Superior temporal gyrus (tissue), 1 donor: ENCODE measurements at regions not wholly inside any gene's neighbourhood (a gene's known extent, or its start where the extent isn't known, plus 50 kb on each side); places are given as distances from the start of the nearest gene placed in this dataset.
"Not testable (repeated sequence)": the region's sequence is repeated elsewhere in the genome, so short reads cannot be mapped to it uniquely, and the experiment has no call there.

Source experiments
- DNase-seq: peaks from one replicate; pipeline ENCODE4 v3.0.0-alpha.2; 2016; ENCODE audit errors: extremely low spot score

DNA sequence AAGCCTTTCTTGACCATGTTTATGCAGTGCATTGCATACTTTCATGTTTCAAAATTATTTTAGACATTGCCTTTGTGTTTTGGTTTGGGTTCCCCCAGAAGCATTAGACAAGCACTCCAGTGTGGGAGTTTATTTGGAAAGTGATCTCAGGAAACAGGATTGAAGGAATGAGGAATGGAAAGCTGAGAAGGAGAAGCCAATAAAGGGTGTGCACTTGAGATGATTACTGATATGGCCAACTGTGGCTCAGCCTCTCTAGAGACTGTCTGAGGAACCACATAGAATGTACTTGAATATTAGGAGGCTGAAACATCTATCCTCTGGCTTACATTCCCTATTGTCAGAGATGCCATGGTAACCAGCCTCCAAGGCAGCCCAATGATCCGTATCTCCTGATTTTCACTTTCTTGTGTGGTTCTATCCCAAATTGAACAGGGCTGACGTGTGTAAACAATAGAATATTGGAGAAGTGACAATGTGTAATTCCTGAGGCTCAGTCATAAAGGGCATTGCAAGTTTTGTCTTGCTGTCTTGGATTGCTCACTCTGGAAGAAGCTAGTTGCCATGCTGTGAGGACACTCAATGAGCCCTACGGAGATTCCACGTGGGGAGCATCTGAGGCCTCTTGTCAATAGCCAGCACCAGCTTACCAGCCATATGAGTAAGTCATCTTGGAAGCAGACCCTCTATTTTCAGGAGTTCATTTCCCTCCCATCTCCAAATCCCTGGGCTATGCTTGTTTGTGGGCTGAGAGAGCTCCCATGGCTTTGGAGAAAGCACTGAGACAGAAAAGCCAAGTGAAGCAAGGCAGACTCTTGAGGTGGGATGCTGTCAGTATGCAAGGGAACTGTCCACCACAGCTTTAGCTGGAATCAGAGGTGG is 84.7 kb downstream of the SCN11A start:
- DNase-seq, result no peak

DNA sequence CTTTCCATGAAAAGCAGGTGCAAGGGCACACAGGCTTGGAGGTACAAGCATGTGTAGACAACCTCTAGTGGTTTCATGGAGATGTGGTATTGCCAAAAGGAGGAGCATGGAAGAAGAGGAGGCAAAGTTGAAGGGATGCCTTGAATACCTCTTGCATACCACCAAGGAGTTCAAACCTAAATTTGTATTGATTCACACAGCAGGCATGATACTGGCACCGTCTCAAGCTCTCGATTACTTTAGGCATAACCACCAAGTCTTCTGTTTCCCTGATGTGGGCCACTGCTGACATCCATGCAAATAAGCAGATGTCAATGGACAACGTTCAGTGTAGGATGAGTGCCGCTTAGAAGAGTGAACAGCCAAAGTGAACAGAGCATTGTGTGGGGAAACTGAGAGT is 87.1 kb downstream of the SCN11A start:
- no peak for DNase-seq

DNA sequence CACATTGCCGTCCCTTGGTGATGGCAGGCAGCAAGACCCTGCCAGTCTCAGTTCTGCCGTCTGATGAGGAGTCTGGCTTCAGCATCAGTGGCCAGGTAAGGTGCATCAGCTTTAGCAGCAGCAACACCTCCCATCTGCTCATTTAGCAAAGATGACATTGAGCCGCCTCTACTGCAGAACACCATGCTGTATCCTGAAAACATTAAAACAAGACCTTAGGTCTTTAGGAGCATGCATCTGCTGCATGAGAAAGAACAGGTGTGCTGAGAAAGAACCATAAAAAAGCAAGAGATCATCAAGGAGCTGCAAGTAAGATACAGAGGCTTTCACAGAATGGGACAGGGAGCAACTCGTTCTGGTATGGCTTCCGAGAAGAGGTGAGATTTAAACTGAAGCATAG is 87.5 kb downstream of the SCN11A start:
- no peak for DNase-seq

DNA sequence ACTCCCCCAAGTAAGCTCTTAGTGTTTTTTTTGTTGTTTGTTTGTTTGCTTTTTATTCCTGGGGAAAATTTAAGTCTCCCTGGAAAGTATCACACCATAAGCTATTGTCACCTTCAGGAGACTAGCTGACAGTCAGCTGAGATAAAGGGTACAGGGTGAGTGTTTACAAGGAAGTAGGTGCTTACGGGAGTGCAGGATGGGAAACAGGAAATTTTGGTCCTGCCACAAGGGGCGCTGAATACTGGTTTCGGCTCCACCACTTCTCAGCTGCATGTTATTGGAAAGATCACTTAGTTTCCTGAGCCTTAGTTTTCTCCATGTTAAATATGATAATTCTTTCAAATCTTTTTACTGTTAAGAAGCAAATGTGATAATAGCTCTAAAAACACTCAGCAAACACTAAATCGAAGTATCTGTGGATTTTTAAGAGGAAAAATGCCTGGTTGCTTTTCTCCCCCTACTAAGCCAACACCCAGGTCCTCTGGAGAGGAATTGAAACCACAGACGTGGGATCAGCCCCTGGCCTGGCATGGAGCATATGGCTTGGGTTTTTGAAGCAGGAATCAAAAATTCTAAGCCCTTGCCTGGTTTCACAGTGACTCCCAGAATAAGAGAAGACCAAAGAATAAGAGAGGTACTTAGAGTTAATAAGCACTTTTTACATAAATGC is 90.7 kb downstream of the SCN11A start:
- peak; percentile 47 for DNase-seq

DNA sequence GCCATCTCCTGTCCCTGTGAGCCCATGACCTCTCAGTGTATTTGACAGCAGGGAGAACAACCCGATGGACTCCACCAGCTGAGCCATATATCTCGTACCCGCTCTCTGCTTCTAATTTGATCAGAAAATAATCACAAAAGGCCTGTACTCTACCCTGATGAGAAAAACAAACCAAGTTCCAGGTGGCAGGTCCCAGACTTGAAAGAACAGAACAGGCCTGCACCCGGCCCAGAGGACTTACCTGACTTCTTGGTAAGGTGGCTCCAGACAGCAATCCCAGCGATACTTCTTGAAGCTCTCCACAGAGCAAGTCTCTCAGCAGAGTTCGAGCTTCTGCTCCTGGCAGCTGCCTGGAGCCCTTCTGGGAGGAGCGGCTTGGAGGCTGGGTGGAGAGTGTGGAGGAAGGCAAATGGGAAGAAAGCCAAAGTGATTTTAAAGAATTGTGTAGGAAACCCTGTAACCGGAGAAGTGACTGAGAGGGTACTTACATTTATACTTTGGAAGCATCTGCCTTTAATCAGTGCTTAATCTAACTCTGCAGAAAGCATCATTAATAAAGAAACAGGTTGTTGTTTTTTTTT is 91.6 kb downstream of the SCN11A start:
- DNase-seq, result no peak

DNA sequence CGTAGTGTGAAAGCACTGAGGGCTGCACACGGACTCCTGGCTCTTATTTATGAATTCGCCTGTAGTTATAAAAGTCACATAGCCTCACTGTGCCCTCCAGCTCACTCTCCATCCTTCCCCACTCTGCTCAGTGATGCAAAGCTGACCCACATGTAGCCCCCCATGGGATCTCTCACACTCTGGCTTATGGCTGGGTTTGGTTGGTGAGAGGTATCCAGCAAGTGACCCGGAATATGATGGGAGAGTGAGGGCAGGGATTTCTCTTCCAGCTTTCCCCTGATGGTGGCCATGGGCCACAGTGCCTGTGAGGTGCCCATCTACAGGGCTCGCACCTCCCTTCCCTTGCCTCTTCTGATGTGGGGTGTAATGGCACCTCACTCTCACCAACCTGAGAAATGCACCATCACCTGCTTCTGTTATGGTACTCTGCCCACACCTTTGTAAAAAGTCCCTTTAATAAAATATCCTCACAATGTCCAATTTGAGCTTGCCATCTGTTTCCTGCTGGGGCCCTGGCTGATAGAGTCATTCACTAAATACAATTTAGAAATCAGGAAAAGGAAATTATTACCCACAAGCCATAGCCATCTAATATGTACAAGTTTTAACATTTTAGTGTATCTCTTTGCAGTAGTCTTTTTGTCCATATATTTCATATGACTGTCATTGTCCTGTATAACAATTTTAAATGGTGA is 93.6 kb downstream of the SCN11A start:
- DNase-seq, result no peak

DNA sequence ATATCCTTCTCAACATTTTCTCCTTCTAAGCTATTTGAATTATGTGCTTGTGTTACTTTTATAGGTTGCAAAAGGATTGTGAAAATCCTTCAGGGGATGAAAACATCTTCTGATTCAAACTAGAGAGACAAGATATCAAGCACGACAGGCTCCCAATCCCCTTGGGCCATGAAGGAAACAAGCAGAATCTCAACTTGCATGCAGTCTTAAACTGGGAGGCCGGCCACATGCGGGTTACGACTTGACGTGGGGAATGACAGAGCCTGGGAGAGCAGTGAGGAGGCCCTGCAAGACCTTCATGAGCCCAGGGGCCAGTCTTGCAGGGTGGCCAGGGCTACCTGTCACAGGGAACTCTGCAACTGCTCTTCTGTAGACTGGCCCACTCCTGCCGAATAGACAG is 94.4 kb downstream of the SCN11A start:
- no peak for DNase-seq

DNA sequence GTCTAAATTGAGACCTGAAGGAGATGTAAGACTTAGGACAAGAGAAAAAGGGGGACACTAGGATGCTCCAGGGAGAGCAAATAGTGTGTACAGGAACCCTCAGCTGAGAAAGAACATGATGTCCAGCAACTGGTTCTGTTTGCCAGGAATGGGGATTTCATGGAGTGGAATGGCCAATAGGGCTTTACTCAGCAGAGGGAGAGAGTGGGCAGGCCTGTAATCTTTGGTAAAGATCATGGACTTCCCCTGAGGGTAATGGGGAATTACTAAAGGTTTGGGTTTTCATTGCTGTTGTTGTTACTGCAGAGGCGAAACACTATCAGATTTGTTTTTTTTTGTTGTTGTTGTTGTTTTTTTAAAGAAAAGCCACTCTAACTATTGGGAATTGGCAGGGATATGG is 99.0 kb downstream of the SCN11A start:
- DNase-seq, result no peak

DNA sequence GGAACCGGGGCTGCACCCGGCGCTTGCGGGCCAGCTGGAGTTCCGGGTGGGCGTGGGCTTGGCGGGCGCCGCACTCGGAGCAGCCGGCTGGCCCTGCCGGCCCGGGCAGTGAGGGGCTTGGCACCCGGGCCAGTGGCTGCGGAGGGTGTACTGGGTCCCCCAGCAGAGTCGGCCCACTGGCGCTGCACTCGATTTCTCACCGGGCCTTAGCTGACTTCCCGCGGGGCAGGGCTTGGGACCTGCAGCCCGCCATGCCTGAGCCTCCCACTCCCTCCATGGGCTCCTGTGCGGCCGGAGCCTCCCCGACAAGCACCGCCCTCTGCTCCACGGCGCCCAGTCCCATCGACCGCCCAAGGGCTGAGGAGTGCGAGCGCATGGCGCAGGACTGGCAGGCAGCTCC is 100.6 kb downstream of the SCN11A start:
- DNase-seq, result not testable (repeated sequence)

DNA sequence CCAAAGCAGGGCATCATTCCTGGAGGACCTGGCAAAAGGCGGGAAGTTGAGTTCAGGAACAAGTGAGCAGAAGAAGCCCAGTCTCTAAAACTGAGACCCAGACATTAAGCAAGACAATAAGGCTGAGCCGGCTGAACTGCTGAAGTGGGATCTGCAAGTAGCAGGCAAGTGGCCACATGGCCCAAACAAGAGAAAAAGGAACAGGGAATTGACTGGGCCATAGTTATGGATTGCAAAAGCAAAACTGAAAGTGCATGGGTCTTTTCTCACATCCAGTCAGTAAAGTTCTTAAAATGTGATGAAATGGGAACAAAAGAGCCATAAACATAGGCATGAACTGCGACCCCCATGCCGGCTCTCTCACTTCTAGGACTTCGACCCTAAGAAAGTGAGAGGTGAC is 101.2 kb downstream of the SCN11A start:
- DNase-seq, result no peak

DNA sequence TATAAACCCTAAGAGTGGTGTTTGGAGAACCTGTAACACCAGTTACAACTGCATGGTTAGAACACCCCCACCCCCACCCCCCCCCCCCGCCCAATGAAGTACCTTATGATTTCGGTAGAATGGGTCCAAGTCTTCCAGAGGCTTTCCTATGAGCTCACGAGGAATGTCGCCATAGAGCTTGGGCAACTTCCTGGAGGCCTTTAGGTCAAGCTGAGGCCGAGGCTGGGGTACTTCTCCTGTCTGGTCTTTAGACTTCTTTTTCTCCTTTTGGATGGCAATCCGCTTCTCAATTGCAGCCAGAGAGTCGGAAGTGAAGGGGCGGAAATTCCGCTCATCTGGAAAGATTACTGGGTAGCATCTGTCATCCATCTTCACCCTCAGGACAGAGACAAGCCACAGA is 101.8 kb downstream of the SCN11A start:
- no peak for DNase-seq

DNA sequence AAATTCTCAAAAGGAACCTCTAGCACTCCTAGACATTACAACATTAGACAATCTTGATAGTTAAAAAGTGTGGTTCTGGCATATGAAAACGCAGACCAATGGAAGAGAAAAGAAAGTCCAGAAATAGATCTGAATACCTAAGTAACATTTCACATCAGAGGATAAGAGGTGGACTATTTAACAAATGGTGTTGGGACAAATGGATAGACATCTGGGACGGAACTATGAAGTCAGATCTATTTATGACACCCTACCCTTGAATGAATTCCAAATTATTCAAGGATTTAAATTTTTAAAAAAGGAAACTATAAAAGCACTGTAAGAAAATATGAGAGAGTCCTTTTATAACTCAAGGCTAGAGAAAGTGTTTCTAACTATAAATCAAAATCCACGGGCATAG is 111.3 kb downstream of the SCN11A start:
- DNase-seq, result no peak

DNA sequence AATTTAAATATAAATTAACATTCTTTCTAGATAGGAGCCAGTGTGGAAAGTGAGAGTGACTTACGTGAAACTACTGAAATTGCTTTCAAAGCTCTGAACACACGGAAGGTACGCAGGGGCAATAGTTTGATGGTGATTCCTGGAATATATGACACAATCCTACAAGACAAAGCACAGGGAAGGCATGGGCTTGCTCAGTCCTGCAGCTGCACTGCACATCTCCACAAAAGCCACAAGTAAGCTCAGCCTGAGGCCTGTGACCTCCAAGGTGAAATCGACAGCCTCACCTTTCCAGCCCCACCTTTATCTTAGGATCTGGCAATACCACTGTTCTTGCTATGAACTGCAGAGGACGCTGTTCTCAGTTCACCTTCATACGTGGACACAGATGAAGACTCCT is 109.3 kb upstream of the SCN10A start:
- no peak for DNase-seq

DNA sequence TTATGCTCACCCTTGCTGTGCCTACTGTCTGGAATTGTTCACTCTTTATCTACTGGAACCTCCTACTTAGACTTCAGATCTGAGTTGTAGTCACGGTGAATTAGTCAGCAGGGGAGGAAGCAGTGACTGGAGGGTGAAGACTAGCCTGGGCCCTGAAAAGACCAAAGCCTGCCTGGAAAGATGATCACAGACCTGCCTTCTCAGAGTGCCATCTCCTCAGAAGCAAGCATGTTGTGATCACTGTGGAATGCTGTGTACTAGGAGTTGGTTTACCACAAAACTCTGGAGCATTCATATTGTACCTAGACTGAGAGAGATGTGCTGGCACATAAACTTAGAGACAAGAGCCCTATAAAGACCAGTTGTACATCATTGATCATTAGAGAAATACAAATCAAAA is 100.7 kb upstream of the SCN10A start:
- DNase-seq, result no peak

DNA sequence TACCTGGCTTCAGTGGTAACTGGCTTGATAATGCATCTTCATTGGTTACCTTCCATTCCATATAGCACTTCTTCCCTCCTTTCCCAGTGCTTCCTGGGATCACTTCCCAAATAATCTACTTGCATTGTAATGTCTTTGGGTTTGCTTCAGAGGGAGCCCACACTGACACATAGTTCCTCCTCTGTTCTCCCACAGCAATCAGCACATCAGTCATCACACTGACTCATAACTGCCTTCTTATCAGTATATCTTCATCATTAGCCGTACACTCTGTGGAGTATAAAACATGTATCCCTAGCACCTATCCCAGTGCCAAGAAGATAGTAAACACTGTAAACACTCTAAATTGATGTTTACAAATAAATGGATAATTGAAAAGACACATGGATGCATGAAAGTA is 91.4 kb upstream of the SCN10A start:
- DNase-seq, result no peak

DNA sequence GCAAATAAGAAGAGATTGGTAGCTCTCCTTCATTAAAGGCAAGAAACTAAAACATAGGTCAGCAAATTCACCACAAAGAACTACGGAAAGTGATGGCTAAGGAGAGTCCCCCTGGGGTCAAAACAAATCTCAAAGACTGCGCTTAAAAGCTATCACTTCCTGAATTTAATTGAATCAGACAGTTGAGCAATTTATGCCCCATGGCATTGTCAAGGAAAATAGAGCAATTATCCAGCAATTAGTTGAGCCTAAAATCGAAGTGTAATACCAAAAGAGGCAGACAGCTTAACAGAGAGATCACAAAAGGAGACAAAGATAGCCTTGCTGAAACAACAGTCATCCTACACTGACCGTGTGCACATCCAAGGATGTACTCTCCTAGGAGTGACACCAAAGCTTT is 74.4 kb upstream of the SCN10A start:
- DNase-seq, result no peak

DNA sequence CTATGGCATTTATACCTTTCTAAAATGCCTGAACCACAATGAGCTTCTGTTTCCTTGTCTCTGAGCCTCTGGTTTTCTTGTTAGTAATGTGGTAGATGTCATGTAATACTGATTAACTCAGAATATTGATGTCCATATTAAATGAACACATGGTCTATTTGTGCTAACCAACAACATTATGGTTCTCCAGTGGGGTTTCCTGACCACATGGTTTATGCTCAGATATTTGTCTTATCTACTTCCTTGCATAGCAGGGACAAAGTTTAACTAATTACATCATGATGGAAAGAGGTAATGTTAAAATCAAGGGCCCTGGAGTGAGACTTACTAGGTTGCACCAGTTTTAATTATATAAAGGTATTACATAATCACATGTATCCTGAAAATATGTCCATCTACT is 62.6 kb upstream of the SCN10A start:
- no peak for DNase-seq
